Ovary (tissue), 7 donors: ENCODE measurements at regions not wholly inside any gene's neighbourhood (a gene's known extent, or its start where the extent isn't known, plus 50 kb on each side); places are given as distances from the start of the nearest gene placed in this dataset.

ENCODE experiments used
- DNase-seq, 5 donors: peaks; one replicate each; pipeline ENCODE4 v3.0.0-alpha.2; 2019 to 2020
- H3K27ac ChIP-seq, 2 donors: fragments of 200-600 bp; one replicate each; pipeline versions ENCODE4 v1.5.1 to v1.8.0; 2019 to 2022
- H3K27me3 ChIP-seq: fragments of 200-600 bp; one replicate; pipeline ENCODE4 v1.8.0; 2022
- H3K36me3 ChIP-seq: fragments of 200-600 bp; sonication (generic); one replicate; pipeline ENCODE4 v1.5.1; 2019
- H3K4me1 ChIP-seq: one replicate; pipeline ENCODE4 v1.8.1; 2013; ENCODE audit warnings: mild to moderate bottlenecking, moderate library complexity; ENCODE audit not compliant: insufficient read depth
- H3K4me3 ChIP-seq: fragments of 200-600 bp; sonication (generic); one replicate; pipeline ENCODE4 v1.5.1; 2017
- H3K9me3 ChIP-seq, 2 donors: fragments of 200-600 bp in 1 of 2; sonication (generic) in 1 of 2; one replicate each; pipeline versions ENCODE4 v1.5.1 to v1.8.1; 2013 to 2019; ENCODE audit warnings: mild to moderate bottlenecking in 1 of 2, moderate library complexity in 1 of 2
- EP300 ChIP-seq: sonication (generic); formaldehyde crosslinking; IDR thresholded peaks from one replicate; pipeline ENCODE4 v1.6.1; 2017; ENCODE audit warnings: antibody characterized with exemption
- POLR2A ChIP-seq: fragments of 450-650 bp; IDR thresholded peaks from one replicate; pipeline ENCODE4 v1.6.1; 2017; ENCODE audit warnings: antibody characterized with exemption, mild to moderate bottlenecking, moderate library complexity
- WGBS, 3 donors: extraction: QIAGEN DNeasy Blood & Tissue Kit in 1 of 3; methylation state at CpG; one replicate each; pipeline versions ENCODE4 v1.1.5 to v1.1.7; 2013 to 2017; 5-methylcytosine and 5-hydroxymethylcytosine counted together
- intact Hi-C, 4 donors: fragments of 100-400 bp; cut with DNase I; formaldehyde crosslinking; loops; one replicate each; pipeline versions ENCODE4 v1.11.0 to v1.15.1; 2022 to 2023
- TF ChIP-seq, protein P1 (sequence below), 3 donors: fragments of 450-650 bp in 2 of 3; fragments of 200-600 bp in 1 of 3; IDR thresholded peaks; one replicate each; pipeline versions ENCODE4 v1.5.1 to v1.8.0; 2016 to 2022; ENCODE audit warnings: antibody characterized with exemption in 3 of 3, mild to moderate bottlenecking in 1 of 3
- donor health status: DM: no; HTN: no; CAD: no; lungs with moderate emphysema.
- donor health status: DM: no; HTN: no; CAD: no.
- donor health status: Bipolar disorder and iron deficiency.
- donor health status: DM: no; HTN: no; CAD: no.
- donor health status: DM: yes; HTN: yes; CAD: no.

DNA sequence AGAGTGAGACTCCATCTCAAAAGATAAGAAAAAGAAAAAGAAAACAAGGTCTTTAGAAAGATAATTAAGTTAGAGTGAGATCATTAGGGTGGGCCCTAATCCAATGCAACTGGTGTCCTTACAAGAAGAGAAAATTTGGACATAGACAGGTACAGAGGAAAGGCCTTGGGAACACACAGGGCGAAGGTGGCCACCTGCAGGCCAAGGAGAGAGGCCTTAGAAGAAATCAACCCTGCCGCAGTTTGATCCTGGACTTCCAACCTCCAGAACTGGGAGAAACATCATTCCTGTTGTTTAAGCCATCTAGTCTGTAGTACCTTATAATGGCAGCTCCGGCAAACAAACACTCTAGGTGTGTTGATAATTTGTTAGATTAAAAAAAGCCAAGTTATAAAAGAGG is 491.9 kb downstream of the MED13L start:
- intact Hi-C loops: no loop called here
- Histone ChIP-seq H3K4me3 (no peak overlapping the region), H3K27ac (no peak overlapping the region), H3K4me1 (no peaks in the 10 kb centered on the region), H3K9me3 (no peaks in the 10 kb centered on the region), H3K27me3 (no peaks in the 10 kb centered on the region), H3K36me3 (no peaks in the 10 kb centered on the region)
- no peak for DNase-seq
- WGBS, 3 donors: 81 to 93% (median 85%) methylated on average over 3 of the region's 3 CpGs
- no peak for TF ChIP-seq POLR2A
- TF ChIP-seq EP300: no peak
- TF ChIP-seq, protein P1, sequence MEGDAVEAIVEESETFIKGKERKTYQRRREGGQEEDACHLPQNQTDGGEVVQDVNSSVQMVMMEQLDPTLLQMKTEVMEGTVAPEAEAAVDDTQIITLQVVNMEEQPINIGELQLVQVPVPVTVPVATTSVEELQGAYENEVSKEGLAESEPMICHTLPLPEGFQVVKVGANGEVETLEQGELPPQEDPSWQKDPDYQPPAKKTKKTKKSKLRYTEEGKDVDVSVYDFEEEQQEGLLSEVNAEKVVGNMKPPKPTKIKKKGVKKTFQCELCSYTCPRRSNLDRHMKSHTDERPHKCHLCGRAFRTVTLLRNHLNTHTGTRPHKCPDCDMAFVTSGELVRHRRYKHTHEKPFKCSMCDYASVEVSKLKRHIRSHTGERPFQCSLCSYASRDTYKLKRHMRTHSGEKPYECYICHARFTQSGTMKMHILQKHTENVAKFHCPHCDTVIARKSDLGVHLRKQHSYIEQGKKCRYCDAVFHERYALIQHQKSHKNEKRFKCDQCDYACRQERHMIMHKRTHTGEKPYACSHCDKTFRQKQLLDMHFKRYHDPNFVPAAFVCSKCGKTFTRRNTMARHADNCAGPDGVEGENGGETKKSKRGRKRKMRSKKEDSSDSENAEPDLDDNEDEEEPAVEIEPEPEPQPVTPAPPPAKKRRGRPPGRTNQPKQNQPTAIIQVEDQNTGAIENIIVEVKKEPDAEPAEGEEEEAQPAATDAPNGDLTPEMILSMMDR (IDR thresholded peaks at IDR 0.05): no peak

DNA sequence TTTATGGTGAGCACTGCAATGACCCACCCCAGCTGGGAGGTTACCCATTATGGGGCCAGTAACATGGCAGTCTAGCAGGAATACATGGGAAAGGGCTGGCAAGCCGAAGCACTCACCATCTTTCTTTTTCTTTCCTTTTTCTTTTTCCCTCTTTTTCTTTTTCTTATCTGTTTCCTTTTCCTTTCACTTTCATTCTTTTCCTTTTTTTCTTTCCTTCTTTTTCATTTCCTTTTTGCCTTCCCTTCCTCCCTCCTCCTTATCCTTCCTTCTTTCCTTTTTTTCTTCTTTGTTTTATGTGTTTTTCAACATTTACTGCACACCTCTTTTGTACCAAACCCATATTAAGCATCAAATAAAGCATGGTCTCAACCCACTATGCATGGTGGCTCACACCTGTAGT is 501.1 kb downstream of the MED13L start:
- intact Hi-C loops: no loop called here
- no peak overlapping the region for H3K27ac ChIP-seq
- H3K4me3 ChIP-seq: no peak overlapping the region
- whole genome bisulfite sequencing, 3 donors: 81 to 100% (median 91%) methylated on average over 1 of the region's 1 CpG
- DNase-seq: no peak
- H3K9me3 ChIP-seq: no peaks in the 10 kb centered on the region
- no peaks in the 10 kb centered on the region for H3K4me1 ChIP-seq
- no peaks in the 10 kb centered on the region for H3K27me3 ChIP-seq
- no peaks in the 10 kb centered on the region for H3K36me3 ChIP-seq
- TF ChIP-seq EP300 (no peak), POLR2A (no peak)
- TF ChIP-seq, protein P1 (IDR thresholded peaks at IDR 0.05): no peak

DNA sequence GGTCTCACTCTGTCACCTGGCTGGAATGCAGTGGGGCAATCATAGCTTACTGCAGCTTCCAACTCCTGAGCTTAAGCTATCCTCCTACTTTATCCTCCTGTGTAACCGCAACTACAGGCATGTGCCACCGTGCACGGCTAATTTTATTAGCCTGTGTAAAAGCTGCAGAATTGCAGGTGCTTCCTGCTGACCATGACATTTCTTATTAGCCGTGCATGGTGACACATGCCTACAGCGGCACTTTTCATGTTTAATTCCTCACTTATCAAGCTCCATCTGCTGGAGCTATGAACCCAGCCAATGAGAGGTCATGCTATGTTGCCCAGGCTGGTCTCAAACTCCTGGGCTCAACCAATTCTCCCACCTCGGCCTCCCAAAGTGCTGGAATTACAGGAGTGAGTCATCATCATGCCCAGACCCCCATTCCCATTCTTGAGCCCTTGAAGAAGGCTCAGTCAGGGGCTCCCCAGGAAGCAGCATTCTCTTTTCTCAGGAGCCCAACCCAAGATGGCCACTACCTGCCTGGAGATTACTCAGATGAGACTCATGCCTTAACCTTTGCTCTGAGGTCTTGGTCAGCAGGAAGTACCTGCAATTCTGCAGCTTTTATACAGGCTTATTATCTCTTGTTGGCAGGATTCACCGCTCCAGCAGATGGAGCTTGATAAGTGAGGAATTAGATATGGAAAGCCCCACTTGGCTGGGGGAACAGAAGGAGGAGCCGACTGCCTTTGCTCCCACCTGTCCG is 503.2 kb downstream of the MED13L start:
- H3K9me3 ChIP-seq: no peaks in the 10 kb centered on the region
- H3K4me1 ChIP-seq: no peaks in the 10 kb centered on the region
- WGBS, 3 donors: 79 to 87% (median 82%) methylated on average over 9 of the region's 9 CpGs
- H3K27ac ChIP-seq: no peak overlapping the region
- TF ChIP-seq POLR2A (no peak), EP300 (no peak)
- TF ChIP-seq, protein P1 (IDR thresholded peaks at IDR 0.05): no peak
- H3K4me3 ChIP-seq: no peak overlapping the region
- no peaks in the 10 kb centered on the region for H3K36me3 ChIP-seq
- no peak for DNase-seq
- no peaks in the 10 kb centered on the region for H3K27me3 ChIP-seq
- intact Hi-C loops: no loop called here

DNA sequence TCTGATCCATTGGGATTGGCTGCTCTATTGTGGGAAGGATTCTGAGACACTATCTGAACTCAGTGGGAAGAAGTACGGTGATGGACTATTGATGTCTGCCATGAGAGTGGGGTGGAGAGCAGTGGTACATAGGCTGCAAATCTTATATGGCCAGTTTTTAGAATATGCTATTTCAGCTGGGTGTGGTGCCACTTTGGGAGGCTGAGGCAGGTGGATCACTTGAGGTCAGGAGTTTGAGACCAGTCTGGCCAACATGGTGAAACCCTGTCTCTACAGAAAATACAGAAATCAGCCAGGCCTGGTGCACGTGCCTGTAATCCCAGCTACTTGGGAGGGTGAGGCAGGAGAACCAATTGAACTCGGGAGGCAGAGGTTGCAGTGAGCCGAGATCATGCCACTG is 505.9 kb downstream of the MED13L start:
- no peak for DNase-seq
- H3K27me3 ChIP-seq: no peaks in the 10 kb centered on the region
- H3K36me3 ChIP-seq: no peaks in the 10 kb centered on the region
- TF ChIP-seq EP300 (no peak), POLR2A (no peak)
- TF ChIP-seq, protein P1 (IDR thresholded peaks at IDR 0.05): no peak
- 76 to 84% (median 80%) methylated on average over 4 of the region's 4 CpGs for WGBS, 3 donors
- no peaks in the 10 kb centered on the region for H3K4me1 ChIP-seq
- intact Hi-C loops: no loop called here
- H3K9me3 ChIP-seq: no peaks in the 10 kb centered on the region
- no peak overlapping the region for H3K27ac ChIP-seq
- H3K4me3 ChIP-seq: no peak overlapping the region
